Urinary bladder (tissue), 3 donors: ENCODE measurements at regions not wholly inside any gene's neighbourhood (a gene's known extent, or its start where the extent isn't known, plus 50 kb on each side); places are given as distances from the start of the nearest gene placed in this dataset.

Experiments used
- DNase-seq: peaks from one replicate; pipeline ENCODE4 v3.0.0-alpha.2; 2015; ENCODE audit errors: extremely low spot score
- H3K27ac ChIP-seq: one replicate; pipeline ENCODE4 v1.5.1; 2013; ENCODE audit warnings: low read depth, mild to moderate bottlenecking, moderate library complexity
- H3K36me3 ChIP-seq: one replicate; pipeline ENCODE4 v1.6.1; 2013; ENCODE audit warnings: mild to moderate bottlenecking, moderate library complexity; ENCODE audit not compliant: insufficient read depth
- H3K4me1 ChIP-seq: one replicate; pipeline ENCODE4 v1.6.1; 2013; ENCODE audit warnings: mild to moderate bottlenecking, moderate library complexity; ENCODE audit not compliant: insufficient read depth
- H3K4me3 ChIP-seq: one replicate; pipeline ENCODE4 v1.5.1; 2013; ENCODE audit warnings: low read depth, low read length
- WGBS: extraction: QIAGEN DNeasy Blood & Tissue Kit; methylation state at CpG from one replicate; pipeline ENCODE4 v1.1.7; 2013; 5-methylcytosine and 5-hydroxymethylcytosine counted together
- donor health status: healthy with polysubstance abuse.
- donor health status: healthy.

DNA sequence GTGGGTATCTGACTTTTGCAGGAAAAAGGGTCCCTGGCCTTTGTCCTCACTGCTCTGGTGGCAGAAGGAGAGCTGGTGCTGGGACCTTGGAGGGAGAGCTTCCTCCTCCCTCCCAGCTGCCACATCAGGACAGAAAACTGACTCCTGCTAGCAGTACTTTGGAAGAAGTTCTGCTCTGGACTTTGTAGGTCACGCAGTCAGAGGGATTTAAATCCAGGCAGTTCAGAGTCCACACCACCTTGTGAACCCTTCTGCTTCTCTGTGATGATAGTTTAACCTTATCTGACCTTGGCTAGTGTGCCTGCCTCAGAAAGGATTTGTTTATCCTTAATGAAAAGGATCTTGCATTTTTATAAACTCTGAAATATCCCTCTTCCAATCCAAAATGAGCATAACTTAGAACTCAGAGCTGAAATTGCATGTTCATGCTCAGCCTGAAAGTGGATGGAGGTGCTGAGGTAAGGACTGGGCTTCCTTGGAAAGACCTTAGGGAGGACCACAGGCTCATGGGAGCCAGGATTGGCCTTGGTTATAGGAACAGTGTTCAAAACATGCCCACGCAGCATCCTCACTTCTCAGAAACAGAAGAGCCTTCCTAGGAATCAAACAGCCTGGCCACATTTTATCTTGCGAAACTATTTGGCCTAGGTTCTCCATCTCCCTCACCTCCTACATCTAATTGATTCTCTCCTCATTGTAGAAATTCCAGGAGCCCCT, 123.9 kb upstream of the SASH1 start:
- no peaks in the 10 kb centered on the region for H3K36me3 ChIP-seq
- DNase-seq: no peak
- 67% methylated on average over 3 of the region's 3 CpGs for WGBS
- no peak overlapping the region for H3K27ac ChIP-seq
- H3K4me3 ChIP-seq: no peak overlapping the region
- no peaks in the 10 kb centered on the region for H3K4me1 ChIP-seq

DNA sequence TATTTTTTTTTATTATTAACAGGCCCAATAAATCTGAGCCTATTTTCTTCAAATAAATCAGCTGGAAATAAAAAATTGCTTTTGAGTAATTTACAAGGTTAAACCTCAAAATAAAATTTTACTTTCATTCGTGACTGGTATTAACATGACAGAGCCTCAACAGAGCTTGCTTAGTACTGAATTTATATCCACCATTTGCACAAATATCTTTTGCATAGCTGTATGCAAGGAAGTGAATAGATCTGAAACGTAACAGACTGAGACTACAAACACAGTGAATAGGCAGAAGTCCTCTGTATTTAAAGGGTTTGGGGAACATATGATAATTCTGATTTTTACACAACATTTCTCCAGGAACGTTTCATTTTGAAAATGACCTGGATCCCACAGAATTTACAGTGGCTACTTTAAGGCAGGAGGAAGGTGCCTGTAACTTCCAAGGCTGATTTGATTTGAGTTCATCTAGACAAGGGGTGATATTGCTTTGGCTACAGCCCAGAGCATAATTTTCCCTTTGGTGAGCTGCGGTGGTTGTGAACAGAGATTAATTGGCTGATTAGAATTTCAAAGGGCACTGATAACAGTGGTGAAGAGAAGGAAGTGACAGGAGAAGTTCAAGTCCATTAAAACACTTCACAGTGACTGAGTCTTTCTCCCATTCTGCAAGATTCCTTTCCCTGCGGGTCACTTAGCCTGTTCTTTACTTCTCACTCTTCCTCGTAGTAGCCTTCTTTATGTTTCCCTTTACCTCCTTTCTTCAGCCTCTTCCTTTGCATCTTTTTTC, 121.2 kb upstream of the SASH1 start:
- Histone ChIP-seq H3K36me3 (no peaks in the 10 kb centered on the region), H3K4me3 (no peak overlapping the region), H3K27ac (no peak overlapping the region), H3K4me1 (no peaks in the 10 kb centered on the region)
- 64% methylated on average over 6 of the region's 6 CpGs for WGBS
- DNase-seq: no peak

DNA sequence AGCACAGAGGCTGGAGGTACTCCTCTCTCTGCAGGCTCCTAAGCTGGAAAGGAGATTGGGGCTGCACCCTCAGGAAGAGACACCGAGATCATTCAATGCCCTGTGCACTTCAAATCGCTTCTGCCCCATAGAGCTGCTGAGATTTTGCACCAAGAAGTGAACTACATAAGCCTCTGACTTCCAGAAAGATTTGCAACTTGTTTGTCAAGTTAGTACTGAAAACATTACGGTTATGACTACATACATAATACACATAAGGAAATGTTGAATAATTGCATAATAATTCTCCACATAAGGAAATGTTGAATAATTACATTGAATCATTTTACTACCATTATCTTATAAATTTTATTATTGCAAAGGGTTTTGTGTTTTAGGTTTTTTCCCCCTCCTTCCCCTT, 120.3 kb upstream of the SASH1 start:
- no peak for DNase-seq
- Histone ChIP-seq H3K36me3 (no peaks in the 10 kb centered on the region), H3K27ac (no peak overlapping the region), H3K4me1 (no peaks in the 10 kb centered on the region), H3K4me3 (no peak overlapping the region)
- 84% methylated on average over 3 of the region's 3 CpGs for WGBS

DNA sequence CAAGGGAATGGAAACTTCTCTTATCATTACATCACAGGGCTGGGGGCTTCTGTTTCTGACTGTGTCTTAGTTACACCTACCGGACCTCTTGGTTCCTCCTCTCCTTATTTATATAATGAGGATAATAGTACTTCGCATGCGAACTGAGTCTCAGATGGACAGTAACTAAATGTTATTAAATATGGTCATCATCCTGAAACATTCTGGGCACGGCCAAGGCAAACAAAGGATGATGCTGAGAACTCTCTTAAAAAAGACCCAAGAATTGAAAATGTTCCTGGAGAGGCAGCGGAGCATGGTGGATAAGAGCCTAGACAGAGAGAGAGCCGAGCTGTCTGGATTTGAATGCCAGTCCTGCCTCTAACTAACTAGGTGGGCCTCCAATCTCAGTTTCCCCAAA, 119.8 kb upstream of the SASH1 start:
- no peak for DNase-seq
- H3K4me1 ChIP-seq: no peaks in the 10 kb centered on the region
- H3K27ac ChIP-seq: no peak overlapping the region
- WGBS: 64% methylated on average over 6 of the region's 6 CpGs
- no peak overlapping the region for H3K4me3 ChIP-seq
- H3K36me3 ChIP-seq: no peaks in the 10 kb centered on the region

DNA sequence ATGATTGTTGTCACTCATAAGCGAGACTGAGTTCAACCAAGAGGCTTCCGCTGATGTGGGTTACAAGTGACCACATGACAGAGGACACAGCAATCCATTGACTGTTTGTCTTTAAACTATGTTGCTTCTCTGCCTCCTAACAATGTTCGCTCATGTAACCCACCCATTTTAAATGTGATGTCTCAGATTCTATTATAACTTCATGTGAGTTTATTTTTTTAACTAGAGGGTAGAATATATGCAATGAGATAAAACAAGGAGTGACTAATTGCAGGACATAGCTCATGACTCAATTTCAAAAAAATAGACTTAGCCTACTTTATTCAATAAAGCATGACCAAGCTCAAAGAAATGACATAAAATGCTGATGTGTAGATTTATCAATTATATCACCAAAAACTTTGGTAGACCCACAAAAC, 119.2 kb upstream of the SASH1 start:
- Histone ChIP-seq H3K27ac (no peak overlapping the region), H3K36me3 (no peaks in the 10 kb centered on the region), H3K4me1 (no peaks in the 10 kb centered on the region), H3K4me3 (no peak overlapping the region)
- WGBS: 83% methylated on average over 3 of the region's 3 CpGs
- DNase-seq: no peak

DNA sequence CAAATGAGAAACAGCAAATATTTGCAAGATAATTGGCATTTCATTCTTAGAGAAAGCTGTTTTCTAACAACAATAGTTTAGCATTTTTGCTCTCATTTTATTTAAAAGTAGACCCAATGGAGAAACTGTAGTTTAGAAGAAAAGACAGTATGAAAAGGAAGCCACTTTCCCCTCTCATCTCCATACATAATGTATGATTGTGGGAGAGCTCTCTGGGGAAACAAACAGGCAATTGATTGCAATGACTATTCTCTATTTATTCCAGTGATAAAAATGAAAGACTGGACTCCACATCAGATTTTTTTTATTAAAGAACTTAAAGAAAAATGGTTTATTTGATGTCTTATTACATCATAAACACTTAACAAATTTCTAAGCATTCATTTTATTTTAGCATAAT, 116.8 kb upstream of the SASH1 start:
- no peaks in the 10 kb centered on the region for H3K4me1 ChIP-seq
- no peak overlapping the region for H3K4me3 ChIP-seq
- H3K36me3 ChIP-seq: no peaks in the 10 kb centered on the region
- no peak for DNase-seq
- no peak overlapping the region for H3K27ac ChIP-seq

DNA sequence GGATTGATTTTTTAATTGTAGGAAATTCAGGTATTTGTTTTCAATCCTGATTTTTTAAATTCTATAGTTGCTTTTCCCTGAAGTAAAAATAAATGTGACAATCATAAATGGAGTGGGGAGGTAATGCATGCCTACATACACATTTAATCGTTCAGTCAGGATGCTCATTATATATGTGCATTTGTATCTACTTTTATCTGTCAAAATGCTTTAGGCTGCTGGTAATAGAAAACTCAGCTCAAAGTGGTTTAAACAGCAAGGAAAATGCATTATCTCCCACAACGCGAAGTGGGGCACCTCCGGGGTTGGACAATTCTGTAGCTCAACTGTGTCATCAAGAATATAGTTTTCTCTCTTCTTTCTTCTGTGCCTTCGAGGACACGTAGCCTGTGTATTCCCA, 116.4 kb upstream of the SASH1 start:
- DNase-seq: no peak
- H3K27ac ChIP-seq: no peak overlapping the region
- no peaks in the 10 kb centered on the region for H3K36me3 ChIP-seq
- WGBS: 82% methylated on average over 6 of the region's 6 CpGs
- no peak overlapping the region for H3K4me3 ChIP-seq
- no peaks in the 10 kb centered on the region for H3K4me1 ChIP-seq

DNA sequence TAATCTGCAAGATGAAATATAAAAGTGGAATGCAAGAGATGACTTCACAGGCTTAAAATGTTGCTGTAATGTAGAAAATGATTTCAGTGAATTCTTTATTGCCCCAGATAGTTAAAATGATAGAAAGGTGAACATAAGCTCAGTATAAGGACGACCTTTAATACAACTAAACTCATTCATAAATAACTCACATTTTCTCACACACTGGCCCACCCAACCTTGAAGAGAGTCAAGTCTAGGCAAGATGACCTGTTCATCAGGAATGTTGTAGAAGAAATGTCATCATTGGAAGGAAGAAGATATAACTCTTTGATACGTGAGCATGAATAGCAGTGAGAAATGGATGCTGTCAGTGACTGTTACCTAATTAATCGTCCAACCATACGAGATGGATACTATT, 111.1 kb upstream of the SASH1 start:
- H3K27ac ChIP-seq: no peak overlapping the region
- H3K4me1 ChIP-seq: no peaks in the 10 kb centered on the region
- no peaks in the 10 kb centered on the region for H3K36me3 ChIP-seq
- 67% methylated on average over 4 of the region's 4 CpGs for WGBS
- H3K4me3 ChIP-seq: no peak overlapping the region
- no peak for DNase-seq

DNA sequence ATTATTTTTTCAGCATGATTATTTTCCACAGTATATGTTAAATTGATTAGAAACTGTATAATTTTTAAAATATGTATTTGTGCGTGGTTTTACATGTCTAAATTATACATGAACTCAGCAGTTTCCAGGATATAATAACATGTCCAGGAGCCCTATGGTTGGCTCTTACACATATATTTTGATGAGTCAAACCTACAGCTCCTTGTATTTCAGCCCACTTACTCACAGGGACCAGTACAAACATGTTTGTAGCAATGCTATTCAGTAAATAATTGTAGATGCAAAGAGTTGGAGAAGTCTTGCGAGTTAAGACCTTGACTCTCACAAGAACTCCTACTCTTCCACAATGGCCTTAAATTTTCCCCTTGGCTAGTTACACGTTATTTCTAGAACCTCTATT, 107.2 kb upstream of the SASH1 start:
- 81% methylated on average over 3 of the region's 3 CpGs for WGBS
- H3K4me1 ChIP-seq: no peaks in the 10 kb centered on the region
- no peak for DNase-seq
- no peak overlapping the region for H3K4me3 ChIP-seq
- no peaks in the 10 kb centered on the region for H3K36me3 ChIP-seq
- H3K27ac ChIP-seq: no peak overlapping the region

DNA sequence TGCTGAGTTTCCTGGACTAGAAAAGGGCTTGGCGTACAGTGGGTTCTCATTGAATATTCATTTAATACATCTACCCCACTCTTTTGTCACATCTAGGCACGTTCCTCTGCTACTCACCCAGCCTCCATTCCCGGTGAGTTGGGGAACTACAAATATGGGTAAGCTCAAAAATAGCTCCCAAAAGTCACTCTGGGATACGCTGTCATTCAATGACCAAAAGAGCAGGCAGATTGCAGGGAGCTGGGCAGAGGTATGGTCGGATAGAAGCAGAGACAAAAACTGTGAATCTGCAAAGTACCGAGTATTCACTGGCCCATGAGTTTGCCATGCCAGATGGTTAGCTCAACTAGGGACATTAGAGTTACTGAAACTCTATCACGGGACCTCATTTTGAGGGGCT, 103.9 kb upstream of the SASH1 start:
- DNase-seq: no peak
- H3K27ac ChIP-seq: no peak overlapping the region
- no peak overlapping the region for H3K4me3 ChIP-seq
- no peaks in the 10 kb centered on the region for H3K36me3 ChIP-seq
- WGBS: 93% methylated on average over 7 of the region's 7 CpGs
- H3K4me1 ChIP-seq: no peaks in the 10 kb centered on the region

DNA sequence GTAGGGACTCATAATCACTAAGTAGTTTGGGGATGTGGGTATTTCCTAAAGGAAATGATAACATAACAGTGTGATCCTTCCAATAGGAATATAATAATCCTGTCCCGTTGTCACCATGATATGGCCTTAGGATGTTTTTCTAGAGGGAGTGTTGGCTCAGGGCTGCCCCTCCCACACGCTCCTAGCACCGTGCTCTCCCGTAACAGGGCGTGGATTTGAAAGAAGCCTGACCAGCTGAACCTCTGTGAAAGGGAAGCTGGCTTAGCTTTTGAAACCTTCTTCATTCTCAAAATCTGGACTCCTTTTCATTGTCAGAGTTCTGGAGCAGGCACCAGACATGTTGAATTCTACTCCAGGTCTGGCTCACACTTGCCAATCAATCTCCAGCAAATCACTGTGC, 103.4 kb upstream of the SASH1 start:
- Histone ChIP-seq H3K27ac (no peak overlapping the region), H3K4me1 (no peaks in the 10 kb centered on the region), H3K36me3 (no peaks in the 10 kb centered on the region), H3K4me3 (no peak overlapping the region)
- no peak for DNase-seq
- WGBS: 70% methylated on average over 5 of the region's 5 CpGs

DNA sequence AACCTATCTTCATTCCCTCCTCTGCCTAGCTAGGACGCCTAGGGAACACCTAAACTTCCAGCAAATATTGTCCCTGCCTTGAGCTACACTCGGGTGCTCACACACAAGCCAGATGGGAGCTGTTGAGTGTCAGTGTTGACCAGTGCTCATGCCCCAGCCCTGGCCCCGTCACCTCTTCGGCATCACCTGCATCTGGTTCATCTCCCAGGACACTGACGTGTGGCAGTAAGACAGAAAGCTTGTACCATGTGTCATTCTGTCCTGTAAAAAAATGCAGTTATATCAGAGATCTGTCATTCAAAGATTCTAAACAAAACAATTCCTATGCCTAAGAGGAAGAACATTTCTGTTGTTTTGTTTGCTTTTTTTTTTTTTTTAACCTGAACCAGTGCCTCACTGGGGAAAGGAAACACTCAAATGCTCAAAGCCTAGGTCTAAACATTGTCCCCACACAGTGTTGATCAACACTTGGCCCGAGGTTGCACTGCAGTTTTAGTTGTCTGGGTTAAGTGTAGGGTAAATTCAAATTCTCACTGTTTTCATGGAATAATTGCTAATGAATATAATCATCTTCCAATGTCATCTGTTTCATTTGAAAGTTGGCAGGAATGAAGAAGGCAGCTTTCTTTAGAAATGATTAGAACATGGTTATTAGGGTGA, 102.7 kb upstream of the SASH1 start:
- no peaks in the 10 kb centered on the region for H3K36me3 ChIP-seq
- no peak for DNase-seq
- H3K4me1 ChIP-seq: no peaks in the 10 kb centered on the region
- H3K4me3 ChIP-seq: no peak overlapping the region
- H3K27ac ChIP-seq: no peak overlapping the region
- WGBS: 69% methylated on average over 6 of the region's 6 CpGs

DNA sequence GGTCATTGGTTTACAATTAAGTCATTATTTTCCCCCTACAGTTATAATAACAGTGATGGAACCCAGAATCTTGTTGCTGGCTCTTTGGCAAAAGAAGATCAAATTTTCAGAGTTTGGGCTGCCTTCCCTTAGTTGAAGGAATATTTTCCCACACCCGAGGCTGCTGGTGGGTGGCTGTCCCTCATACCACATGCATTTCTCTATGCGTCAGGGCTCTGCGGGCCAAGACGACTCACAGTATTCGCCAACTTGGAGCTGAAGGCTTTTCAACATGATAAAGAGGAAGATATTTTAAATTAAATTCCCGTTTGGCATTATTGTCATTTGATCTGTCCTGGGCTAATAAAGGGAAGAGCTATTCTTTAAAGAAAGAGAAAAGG, 102.2 kb upstream of the SASH1 start:
- H3K4me1 ChIP-seq: no peaks in the 10 kb centered on the region
- WGBS: 35% methylated on average over 6 of the region's 6 CpGs
- no peak overlapping the region for H3K4me3 ChIP-seq
- H3K27ac ChIP-seq: no peak overlapping the region
- no peaks in the 10 kb centered on the region for H3K36me3 ChIP-seq
- no peak for DNase-seq

DNA sequence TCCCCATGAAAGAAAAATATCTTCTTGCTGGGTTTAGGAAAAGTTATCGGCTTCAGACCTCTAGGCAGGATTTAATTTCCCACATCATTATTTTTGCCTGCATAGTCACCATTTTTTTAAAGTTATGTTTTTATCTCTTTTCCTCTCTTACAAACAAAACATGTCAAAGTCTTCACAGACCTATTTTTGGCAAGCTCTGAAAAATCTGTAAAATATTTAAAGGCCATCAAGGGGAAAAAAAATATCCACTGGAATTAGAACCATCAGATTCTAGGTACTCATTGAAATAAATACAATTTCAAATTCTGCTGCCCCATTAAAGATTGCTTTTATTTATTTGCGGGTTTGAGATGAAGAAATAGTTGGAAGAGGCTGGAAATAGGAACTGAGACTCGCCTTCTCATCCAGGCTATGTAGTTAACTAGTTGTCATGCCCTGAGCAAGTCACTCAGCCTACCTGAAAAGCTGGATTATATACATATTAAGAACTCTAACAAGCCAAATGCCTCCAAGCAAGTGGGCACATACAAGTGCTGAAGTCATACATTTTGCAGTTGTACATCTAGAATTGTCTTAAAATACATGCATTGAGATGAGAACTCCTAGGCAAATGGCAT, 101.7 kb upstream of the SASH1 start:
- H3K4me3 ChIP-seq: no peak overlapping the region
- no peaks in the 10 kb centered on the region for H3K36me3 ChIP-seq
- H3K27ac ChIP-seq: no peak overlapping the region
- 41% methylated on average over 3 of the region's 3 CpGs for WGBS
- DNase-seq: no peak
- H3K4me1 ChIP-seq: no peaks in the 10 kb centered on the region
